NCI-H446 treated with DMSO at 0.1 percent for 48 hours (cell line): ENCODE measurements at regions not wholly inside any gene's neighbourhood (a gene's known extent, or its start where the extent isn't known, plus 50 kb on each side); places are given as distances from the start of the nearest gene placed in this dataset.
"Not testable (repeated sequence)": the region's sequence is repeated elsewhere in the genome, so short reads cannot be mapped to it uniquely, and the experiment has no call there.

Experiments
- DNase-seq: peaks from one replicate; lab custom pipeline; 2025; lab: John Stamatoyannopoulos, UW

DNA sequence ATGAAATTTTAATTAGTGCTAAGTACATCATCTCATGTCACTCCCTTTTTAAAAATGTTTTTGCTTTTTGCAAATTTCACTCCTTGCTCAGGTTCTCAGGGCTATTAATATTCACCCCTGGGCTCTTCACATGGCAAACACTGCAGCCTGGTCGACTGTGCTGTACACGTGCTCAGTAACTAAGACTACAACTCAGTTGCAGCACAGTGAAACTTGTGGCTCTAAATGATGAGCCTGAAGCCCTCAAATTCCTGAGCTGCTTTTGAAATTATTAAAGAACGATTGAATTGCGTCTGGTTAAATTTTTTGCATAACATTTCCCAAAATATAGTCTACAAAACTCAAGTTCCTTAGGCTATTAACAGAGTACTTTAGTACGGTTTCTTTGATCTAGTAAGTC, 159.3 kb upstream of the C2CD4B start:
- DNase-seq: no peak

DNA sequence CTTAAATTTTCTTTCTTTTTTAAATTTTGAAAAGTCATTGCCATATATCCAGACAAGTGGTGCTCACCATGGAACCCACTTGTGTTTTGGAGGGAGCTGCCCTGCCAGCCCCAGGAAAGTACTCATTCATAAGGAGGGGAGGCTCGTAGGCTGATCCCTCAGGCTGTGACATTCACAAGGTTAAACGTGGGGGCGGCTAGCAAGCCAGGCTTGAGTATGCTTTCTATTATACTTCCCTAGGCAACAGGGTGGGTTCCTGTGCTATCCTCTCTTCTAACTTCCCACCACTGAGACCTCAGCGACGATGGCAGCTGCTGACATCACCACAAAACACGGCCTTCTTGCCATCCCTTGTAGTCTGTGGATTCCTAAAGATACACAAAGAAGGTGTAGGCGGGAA, 160.5 kb upstream of the C2CD4B start:
- no peak for DNase-seq

DNA sequence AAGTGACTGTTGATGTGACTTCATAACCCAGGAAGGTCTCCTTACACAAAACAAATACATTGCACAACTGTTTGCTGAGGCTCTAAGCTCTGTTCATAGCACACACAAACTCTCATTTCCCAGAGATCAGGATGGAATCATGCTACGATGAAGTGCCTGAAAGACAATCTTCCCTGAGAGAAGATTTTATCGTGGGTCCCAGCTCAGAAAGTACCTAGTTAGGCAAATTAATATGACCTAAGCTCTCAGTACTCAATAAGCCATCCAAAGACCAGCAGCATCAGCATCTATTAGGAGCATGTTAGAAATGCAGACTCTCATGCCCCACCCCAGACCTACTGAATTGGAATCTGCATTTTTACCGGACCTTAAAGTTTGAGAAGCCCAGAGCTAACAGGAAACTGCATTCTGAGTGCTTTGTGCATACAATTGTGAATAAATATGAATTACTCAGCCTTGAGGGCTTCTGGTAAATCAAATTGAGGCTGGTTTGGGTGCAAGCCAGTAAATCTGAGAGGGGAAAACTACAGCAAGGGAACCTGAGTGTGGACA, 161.5 kb upstream of the C2CD4B start:
- no peak for DNase-seq

GRCh38 chr15:62327406-62327805, 162.3 kb upstream of the C2CD4B start:
- DNase-seq: no peak

DNA sequence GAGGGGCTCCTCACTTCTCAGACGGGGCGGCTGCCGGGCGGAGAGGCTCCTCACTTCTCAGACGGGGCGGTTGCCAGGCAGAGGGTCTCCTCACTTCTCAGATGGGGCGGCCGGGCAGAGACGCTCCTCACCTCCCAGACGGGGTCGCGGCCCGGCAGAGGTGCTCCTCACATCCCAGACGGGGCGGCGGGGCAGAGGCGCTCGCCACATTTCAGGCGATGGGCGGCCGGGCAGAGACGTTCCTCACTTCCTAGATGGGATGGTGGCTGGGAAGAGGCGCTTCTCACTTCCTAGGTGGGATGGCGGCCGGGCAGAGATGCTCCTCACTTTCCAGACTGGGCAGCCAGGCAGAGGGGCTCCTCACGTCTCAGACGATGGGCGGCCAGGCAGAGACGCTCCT, 167.4 kb upstream of the C2CD4B start:
- DNase-seq: not testable (repeated sequence)

- no peak for DNase-seq
Observed at GRCh38 chr15:62334536-62334935, 169.5 kb upstream of the C2CD4B start.

DNA sequence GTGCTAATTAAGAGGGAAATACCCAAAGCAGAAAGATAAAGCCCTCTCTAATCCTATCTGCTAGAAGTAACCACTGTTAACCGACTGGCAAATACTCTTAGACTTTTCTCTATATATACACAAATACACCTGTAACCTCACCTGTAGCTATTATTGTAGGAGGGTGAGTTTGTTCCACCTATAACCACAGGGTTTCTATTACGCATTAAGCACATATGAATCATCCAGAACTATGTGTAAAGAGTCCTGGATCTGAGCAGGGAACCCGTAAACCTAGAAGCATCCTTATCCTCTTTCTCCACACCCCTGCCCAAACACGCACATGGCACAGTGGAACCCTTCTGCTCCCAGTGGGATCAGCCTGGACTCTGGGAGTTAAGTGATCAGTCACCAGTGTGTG, 172.8 kb upstream of the C2CD4B start:
- no peak for DNase-seq

DNA sequence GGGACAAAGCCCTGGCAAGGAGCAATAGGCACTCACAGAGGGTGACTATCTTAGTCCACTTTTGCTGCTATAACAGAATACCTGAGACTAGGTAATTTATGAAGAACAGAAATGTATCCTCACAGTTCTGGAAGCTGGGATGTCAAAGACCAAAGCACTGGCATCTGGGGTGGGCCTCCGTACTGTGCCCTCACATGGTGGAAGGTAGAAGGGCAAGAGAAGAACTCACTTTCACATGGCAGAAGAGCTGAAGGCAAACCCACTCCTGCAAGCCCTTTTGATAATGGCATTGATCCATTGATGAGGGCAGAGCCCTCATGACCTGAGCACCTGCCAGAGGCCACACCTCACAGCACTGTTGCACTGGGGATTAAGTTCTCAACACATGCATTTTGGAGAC, 173.4 kb upstream of the C2CD4B start:
- no peak for DNase-seq

DNA sequence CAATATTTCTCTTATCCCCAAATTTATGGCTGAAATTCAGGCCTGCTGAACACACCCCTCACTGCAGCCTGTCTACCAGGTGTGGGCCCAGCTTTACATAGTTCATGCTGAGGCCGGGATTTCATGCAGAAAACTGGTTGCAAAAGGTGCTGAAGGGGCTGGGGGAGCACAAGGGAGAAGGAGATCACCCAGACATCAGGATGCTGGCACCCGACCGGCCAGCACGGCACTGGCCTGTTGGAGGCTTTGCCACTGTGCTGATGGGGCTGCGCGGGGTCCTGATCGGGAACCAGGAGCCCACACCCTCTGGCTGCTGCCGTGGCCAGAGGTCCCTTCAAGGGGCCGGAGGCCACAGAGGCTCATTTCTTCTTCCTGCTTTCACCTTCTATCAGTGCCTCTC, 177.9 kb upstream of the C2CD4B start:
- no peak for DNase-seq

- DNase-seq: no peak
Observed at GRCh38 chr15:62343397-62343796, 178.3 kb upstream of the C2CD4B start.

DNA sequence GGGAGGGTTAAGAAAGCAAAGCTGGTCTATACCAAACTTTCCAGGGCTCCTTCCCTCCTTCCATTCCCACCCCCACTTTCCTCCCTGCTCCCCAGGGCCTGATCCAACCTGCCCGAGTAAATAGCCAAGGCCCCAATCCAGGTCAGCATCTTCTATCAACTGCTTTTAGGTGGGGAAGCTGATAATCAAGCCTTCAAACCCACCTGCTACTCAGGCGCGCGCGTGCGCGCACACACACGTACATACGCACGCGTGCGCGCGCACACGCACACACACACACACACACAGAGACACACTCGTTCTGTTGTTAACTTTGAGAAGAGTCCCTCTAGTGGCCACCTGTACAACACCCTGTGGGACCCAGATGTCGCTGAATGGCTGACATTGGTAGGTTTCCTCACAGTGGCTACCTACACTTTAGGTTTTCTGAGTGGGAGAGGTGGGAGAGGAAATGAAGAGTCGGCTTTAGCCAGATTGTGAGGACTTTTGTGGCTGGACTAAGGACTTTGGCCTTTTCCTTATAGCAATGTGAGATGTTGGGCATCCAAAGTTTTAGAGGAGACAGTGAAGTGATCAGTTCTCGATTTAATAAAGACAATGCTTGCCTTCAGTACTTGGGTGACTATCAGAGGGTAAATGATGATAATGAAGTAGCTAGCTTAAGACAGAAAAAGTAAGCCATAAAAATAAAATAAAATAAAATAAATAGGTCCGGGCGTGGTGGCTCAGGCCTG, 179.9 kb upstream of the C2CD4B start:
- DNase-seq: no peak

DNA sequence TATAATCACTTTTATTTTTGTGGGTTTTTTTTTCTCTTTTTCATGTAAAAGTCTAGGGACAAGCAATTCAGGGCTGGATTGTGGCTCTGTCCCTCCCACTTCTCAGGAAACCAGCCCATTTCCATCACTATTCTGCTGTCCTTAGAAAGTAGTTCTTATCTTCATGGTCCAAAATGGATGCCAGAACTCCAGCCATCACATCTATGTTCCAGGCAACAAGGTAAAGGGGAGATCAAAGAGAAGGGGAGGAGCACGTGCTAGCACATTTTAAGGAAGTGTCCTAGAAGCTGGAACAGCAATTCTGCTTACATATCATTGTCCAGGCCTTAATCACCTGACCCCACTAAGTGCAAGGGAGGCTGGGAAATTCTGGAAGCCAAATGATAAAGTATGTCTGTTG, 181.1 kb upstream of the C2CD4B start:
- DNase-seq: no peak

- no peak for DNase-seq
Observed at GRCh38 chr15:62348118-62348517, 183.0 kb upstream of the C2CD4B start.

DNA sequence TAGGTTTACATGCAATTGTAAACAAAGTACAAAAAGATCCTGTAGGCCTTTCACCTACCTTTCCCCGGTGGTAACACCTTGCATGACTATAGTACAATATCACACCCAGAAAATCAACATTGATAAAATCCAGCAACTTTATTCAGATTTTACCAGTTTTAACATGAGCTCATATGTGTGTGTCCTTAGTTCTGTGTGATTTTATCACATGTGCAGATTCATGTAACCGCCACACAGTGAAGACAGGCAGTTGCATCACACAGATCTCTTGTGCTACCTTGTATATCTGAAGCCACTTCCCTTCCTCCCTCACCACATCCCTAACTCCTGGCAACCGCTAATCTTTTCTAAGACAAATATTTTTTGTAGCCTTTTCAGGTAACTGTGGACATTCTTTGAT, 183.5 kb upstream of the C2CD4B start:
- no peak for DNase-seq

GRCh38 chr15:62352817-62353216, 187.7 kb upstream of the C2CD4B start:
- DNase-seq: no peak

- no peak for DNase-seq
Observed at GRCh38 chr15:62357431-62357830, 192.3 kb upstream of the C2CD4B start.

- no peak for DNase-seq
Observed at GRCh38 chr15:62359416-62359815, 194.3 kb upstream of the C2CD4B start.

DNA sequence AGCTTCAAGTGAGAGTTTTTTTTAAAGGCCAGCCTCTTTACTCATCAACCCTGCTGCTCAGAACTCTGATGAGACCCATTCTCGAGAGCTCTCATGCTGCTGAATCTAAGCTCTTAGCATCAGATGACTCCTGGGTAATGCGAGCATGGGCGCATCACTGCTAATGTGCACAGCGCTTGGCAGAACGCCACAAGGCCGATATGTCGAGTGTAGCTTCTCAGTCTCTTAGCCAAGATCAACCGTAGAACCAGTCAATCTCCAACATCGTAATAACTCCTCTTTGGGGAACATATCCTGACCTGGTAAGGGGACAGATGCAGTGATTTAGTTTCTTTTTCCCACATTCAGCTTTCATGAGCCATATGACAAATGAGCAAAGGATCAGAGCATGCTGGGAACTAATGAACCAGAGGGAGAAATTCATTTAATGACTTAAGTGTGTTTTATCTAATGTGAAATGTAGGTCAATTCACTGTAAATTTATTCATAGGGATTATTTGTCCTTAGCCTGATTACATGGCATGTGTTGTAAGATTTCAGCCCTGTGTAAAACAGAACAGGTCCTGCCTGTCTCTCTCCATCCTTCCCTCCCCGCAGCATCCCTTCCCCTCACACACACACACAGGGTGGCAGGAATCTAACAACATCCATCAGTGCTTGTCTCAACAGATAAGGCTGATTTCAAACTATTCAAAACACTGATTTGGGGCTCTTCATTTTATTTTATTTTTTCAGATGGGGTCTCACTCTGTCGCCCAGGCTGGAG, 195.4 kb upstream of the C2CD4B start:
- DNase-seq: peak; percentile 35

GRCh38 chr15:62362144-62362543, 197.1 kb upstream of the C2CD4B start:
- no peak for DNase-seq

DNA sequence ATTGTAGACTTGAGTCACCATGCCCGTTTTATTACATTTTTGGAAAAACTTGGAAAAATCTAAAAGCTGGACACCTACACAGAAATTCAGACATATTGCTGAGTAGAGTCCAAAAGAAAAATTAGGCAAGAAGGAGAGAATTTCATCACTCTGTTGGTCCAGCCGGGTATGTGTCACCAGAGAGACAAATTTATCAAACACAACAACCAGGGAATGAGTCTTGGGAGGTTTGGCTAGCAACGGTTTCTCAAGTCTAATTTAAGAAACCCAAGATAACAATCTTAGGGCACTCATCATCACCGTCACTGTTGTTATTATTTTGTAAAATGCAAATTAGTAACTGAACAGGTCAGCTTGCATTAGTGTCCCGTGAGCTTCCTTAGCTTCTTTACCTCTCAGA, 197.5 kb upstream of the C2CD4B start:
- DNase-seq: no peak

- no peak for DNase-seq
Observed at GRCh38 chr15:62363913-62364312, 198.8 kb upstream of the C2CD4B start.

- DNase-seq: no peak
Observed at GRCh38 chr15:62365795-62366442, 200.8 kb upstream of the C2CD4B start.

DNA sequence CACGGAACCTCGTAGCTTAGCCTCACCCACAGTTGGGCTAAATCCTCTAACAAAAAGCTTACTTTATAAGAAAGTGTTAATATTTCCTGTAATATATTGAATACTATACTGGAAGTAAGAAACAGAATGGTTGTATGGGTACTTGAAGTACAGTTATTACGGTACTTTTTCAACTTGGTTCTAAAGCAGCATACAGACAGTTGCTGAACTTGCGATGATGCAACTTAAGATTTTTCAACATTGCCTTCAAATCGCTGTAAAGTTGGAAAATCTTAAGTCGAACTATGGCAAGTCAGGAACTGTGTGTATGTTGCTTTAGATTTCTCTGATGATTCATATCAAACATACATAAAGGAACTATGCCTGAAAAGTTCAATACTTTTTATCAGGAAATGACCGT, 204.4 kb upstream of the C2CD4B start:
- no peak for DNase-seq
